Esophagus squamous epithelium (tissue), 4 donors: ENCODE measurements at regions not wholly inside any gene's neighbourhood (a gene's known extent, or its start where the extent isn't known, plus 50 kb on each side); places are given as distances from the start of the nearest gene placed in this dataset.

Experiments used
- CTCF ChIP-seq, 6 experiments: fragments of 450-650 bp in 4 of 6; fragments of 200-600 bp in 2 of 6; sonication (generic) in 2 of 6; IDR thresholded peaks; one replicate each; pipeline ENCODE4 v1.5.1; 2016 to 2019; ENCODE audit warnings: antibody characterized with exemption in 6 of 6, mild to moderate bottlenecking in 4 of 6, moderate library complexity in 4 of 6
- POLR2A ChIP-seq, 4 donors: fragments of 450-650 bp; IDR thresholded peaks; one replicate each; pipeline ENCODE4 v1.6.1; 2017; ENCODE audit warnings: antibody characterized with exemption in 4 of 4, mild to moderate bottlenecking in 4 of 4, moderate library complexity in 3 of 4

- TF ChIP-seq CTCF (IDR thresholded peaks at IDR 0.05) (no peak), POLR2A (IDR thresholded peaks at IDR 0.05) (no peak)
Measured at GRCh38 chr2:59532808-59533207, 1020.6 kb downstream of the BCL11A start.
